Stomach (tissue), 4 donors: ENCODE measurements at regions not wholly inside any gene's neighbourhood (a gene's known extent, or its start where the extent isn't known, plus 50 kb on each side); places are given as distances from the start of the nearest gene placed in this dataset.

Experiments used
- CTCF ChIP-seq, 7 experiments: fragments of 450-650 bp in 4 of 7; fragments of 200-600 bp in 3 of 7; sonication (generic) in 3 of 7; IDR thresholded peaks; one replicate each; pipeline ENCODE4 v1.5.1; 2016 to 2019; ENCODE audit warnings: antibody characterized with exemption in 7 of 7, control low read depth in 2 of 7, mild to moderate bottlenecking in 1 of 7
- EP300 ChIP-seq: sonication (generic); formaldehyde crosslinking; IDR thresholded peaks from one replicate; pipeline ENCODE4 v1.6.1; 2017; ENCODE audit warnings: antibody characterized with exemption
- POLR2A ChIP-seq, 4 donors: fragments of 450-650 bp; IDR thresholded peaks; one replicate each; pipeline ENCODE4 v1.6.1; 2016; ENCODE audit warnings: antibody characterized with exemption in 4 of 4, control low read depth in 2 of 4, mild to moderate bottlenecking in 1 of 4, moderate library complexity in 1 of 4

GRCh38 chr2:151182899-151183809 is 78.5 kb downstream of the RBM43 start:
- no peak for TF ChIP-seq CTCF (IDR thresholded peaks at IDR 0.05)
- no peak for TF ChIP-seq EP300
- no peak for TF ChIP-seq POLR2A (IDR thresholded peaks at IDR 0.05)
